ENCODE measurements at regions not wholly inside any gene's neighbourhood (a gene's known extent, or its start where the extent isn't known, plus 50 kb on each side); places are given as distances from the start of the nearest gene placed in this dataset.

GRCh38 chr15:47383102-47383501 is 334.2 kb upstream of the SEMA6D start:
- TF ChIP-seq CTCF (conservative IDR thresholded peaks at IDR 0.05; ENCODE audit: low read length): no peak
- TF ChIP-seq EZH2phosphoT487 (IDR thresholded peaks at IDR 0.05; ENCODE audit: borderline replicate concordance, low read depth, low read length): no peak

Measured in OCI-LY7 (cell line).